ENCODE measurements at regions not wholly inside any gene's neighbourhood (a gene's known extent, or its start where the extent isn't known, plus 50 kb on each side); places are given as distances from the start of the nearest gene placed in this dataset.

- Histone ChIP-seq H3K9ac (replicated peaks in 1 of 4; ENCODE audit: extremely low read depth in 1 of 4, low read depth in 3 of 4, low read length in 3 of 4) (no peak overlapping the region), H3K4me1 (replicated peaks in 1 of 4; ENCODE audit: control insufficient read depth in 3 of 4, insufficient read depth in 4 of 4, low read length in 3 of 4) (no peaks in the 10 kb centered on the region), H2BK5ac (ENCODE audit: low read depth, low read length) (no peak overlapping the region), H3K79me1 (ENCODE audit: low read depth, low read length) (no peaks in the 10 kb centered on the region), H3K18ac (ENCODE audit: extremely low read depth, low read length) (no peak overlapping the region), H3K36me3 (ENCODE audit: control insufficient read depth in 2 of 4, insufficient read depth in 4 of 4, low read length in 3 of 4) (no peaks in the 10 kb centered on the region), H3K27me3 (replicated peaks in 1 of 4; ENCODE audit: control insufficient read depth in 3 of 4, extremely low read depth in 1 of 4, insufficient read depth in 3 of 4, low read length in 3 of 4) (no peaks in the 10 kb centered on the region), H4K20me1 (replicated peaks in 1 of 2; ENCODE audit: control insufficient read depth in 1 of 2, insufficient read depth in 2 of 2, low read length in 2 of 2) (no peaks in the 10 kb centered on the region), H3K79me2 (ENCODE audit: control insufficient read depth in 1 of 2, insufficient read depth in 2 of 2, low read length in 2 of 2) (no peaks in the 10 kb centered on the region), H3K27ac (ENCODE audit: low read depth, low read length) (no peak overlapping the region), H2AFZ (ENCODE audit: low read length) (no peak overlapping the region), H4K91ac (replicated peaks; ENCODE audit: insufficient read length, low read length) (no peak overlapping the region), H3K23ac (ENCODE audit: insufficient read length) (no peak overlapping the region), H4K5ac (ENCODE audit: insufficient read length, low read depth, low read length) (no peak overlapping the region), H2BK20ac (ENCODE audit: low read length) (no peak overlapping the region), H3K14ac (ENCODE audit: insufficient read length) (no peak overlapping the region), H2BK12ac (ENCODE audit: low read depth, low read length) (no peak overlapping the region), H2BK120ac (replicated peaks; ENCODE audit: low read depth, low read length) (no peak overlapping the region), H2BK15ac (ENCODE audit: low read length) (no peak overlapping the region), H4K8ac (ENCODE audit: extremely low read depth, insufficient read depth, low read length) (no peak overlapping the region), H3K4me3 (ENCODE audit: extremely low read depth in 1 of 4, insufficient read depth in 2 of 4, low read depth in 3 of 4, low read length in 4 of 4) (no peak overlapping the region), H2AK5ac (ENCODE audit: low read depth, low read length) (no peak overlapping the region), H3K4ac (replicated peaks; ENCODE audit: insufficient read length, low read depth, low read length) (no peak overlapping the region), H3K9me3 (ENCODE audit: insufficient read depth in 2 of 2, low read depth in 1 of 2, low read length in 1 of 2) (0 out of 4 replicates have a peak, but pooled peaks cover 0 to 6% of the 10 kb centered on the region in 2 experiments), H3K4me2 (ENCODE audit: insufficient read depth in 1 of 2, low read depth in 2 of 2, low read length in 2 of 2) (no peak overlapping the region), H3K56ac (replicated peaks; ENCODE audit: insufficient read length, low read depth, low read length) (no peak overlapping the region), H3K23me2 (ENCODE audit: low read depth, low read length) (no peaks in the 10 kb centered on the region)
- ChIA-PET POLR2A (ENCODE audit: partially characterized antibody) (no interaction called here), CTCF (ENCODE audit: partially characterized antibody) (interaction anchor here (1.2 kb wide), 1 partner anchor 104 kb away, joined by 4 read pairs; no protein-coding TSS in a partner anchor)
- no peak for FAIRE-seq
- TF ChIP-seq ZNF274 (IDR thresholded peaks at IDR 0.05; ENCODE audit: borderline replicate concordance, extremely low read depth, low read length) (no peak), SP4 (IDR thresholded peaks at IDR 0.05; ENCODE audit: low read length) (no peak), RBBP5 (IDR thresholded peaks at IDR 0.05; ENCODE audit: borderline replicate concordance, low read depth, low read length) (no peak), CHD2 (IDR thresholded peaks at IDR 0.05; ENCODE audit: low read length) (no peak), RFX5 (IDR thresholded peaks at IDR 0.05; ENCODE audit: borderline replicate concordance, low read depth, low read length) (no peak), EZH2 (IDR thresholded peaks at IDR 0.05; ENCODE audit: low read depth, low read length, severe bottlenecking) (no peak), CEBPB (IDR thresholded peaks at IDR 0.05; ENCODE audit: low read depth, low read length) (no peak), SUZ12 (IDR thresholded peaks at IDR 0.05; ENCODE audit: low read length) (no peak), TAF1 (IDR thresholded peaks at IDR 0.05; ENCODE audit: low read depth, low read length) (no peak), JUND (IDR thresholded peaks at IDR 0.05; ENCODE audit: low read length) (no peak), KDM1A (IDR thresholded peaks at IDR 0.05; ENCODE audit: borderline replicate concordance, low read length) (no peak)
- 85% methylated on average over 2 of the region's 2 CpGs; no CpG with 5 or more reads in 1 of the 2 experiments for WGBS, 2 experiments (ENCODE audit: extremely low coverage in 1 of 2, insufficient coverage in 1 of 2, insufficient read length in 1 of 2, insufficient replicate concordance in 2 of 2, low coverage in 1 of 2, low lambda C conversion rate in 2 of 2, missing lambda C conversion rate in 1 of 2)
- no peak for DNase-seq (ENCODE audit: low read depth in 1 of 2, low spot score in 2 of 2)
Measured at GRCh38 chr5:8481007-8481406, 612.1 kb downstream of the MTRR start.

All from H1 (cell line).